OCI-LY7 (cell line): ENCODE measurements at regions not wholly inside any gene's neighbourhood (a gene's known extent, or its start where the extent isn't known, plus 50 kb on each side); places are given as distances from the start of the nearest gene placed in this dataset.

Source experiments
- CTCF ChIP-seq: fragments of 200-600 bp; sonication (generic); conservative IDR thresholded peaks from 2 replicates; pipeline ENCODE4 v1.5.1; 2014; ENCODE audit warnings: mild to moderate bottlenecking, antibody characterized with exemption, low read length, moderate library complexity, mixed read lengths
- EZH2phosphoT487 ChIP-seq: fragments of 200-600 bp; sonication (generic); IDR thresholded peaks from 2 replicates; pipeline ENCODE4 v1.6.1; 2018; ENCODE audit warnings: low read depth, borderline replicate concordance, mild to moderate bottlenecking, mixed run types, antibody characterized with exemption, low read length, moderate library complexity, mixed read lengths

GRCh38 chr4:186949847-186950246 lies 226.2 kb upstream of the FAT1 start:
- TF ChIP-seq CTCF (no peak), EZH2phosphoT487 (no peak)
